ENCODE measurements at regions not wholly inside any gene's neighbourhood (a gene's known extent, or its start where the extent isn't known, plus 50 kb on each side); places are given as distances from the start of the nearest gene placed in this dataset.
A peak's percentile ranks its signal among the peaks of the same experiment; 100 is the strongest.

DNA sequence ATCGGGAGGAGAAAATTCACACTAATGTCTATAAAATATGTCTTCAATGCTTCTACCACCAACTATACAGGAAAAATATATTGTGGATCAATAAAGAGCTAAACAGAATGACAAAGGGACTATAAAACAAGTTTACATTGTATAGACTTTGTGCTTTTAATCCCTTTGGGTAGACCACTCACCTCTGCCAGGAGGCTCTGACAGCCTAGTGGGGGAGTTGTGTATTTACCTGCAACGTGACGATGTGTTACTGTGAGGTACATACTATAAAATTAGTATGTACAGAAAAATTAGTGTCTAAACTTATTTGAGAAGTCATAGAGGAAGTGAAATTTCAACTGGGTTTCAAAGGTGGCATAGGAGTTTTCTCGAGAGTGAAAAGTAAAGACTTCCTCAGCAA is 243.3 kb upstream of the REG3G start:
- no TSS peak for BruUV-seq (replicated peaks)

DNA sequence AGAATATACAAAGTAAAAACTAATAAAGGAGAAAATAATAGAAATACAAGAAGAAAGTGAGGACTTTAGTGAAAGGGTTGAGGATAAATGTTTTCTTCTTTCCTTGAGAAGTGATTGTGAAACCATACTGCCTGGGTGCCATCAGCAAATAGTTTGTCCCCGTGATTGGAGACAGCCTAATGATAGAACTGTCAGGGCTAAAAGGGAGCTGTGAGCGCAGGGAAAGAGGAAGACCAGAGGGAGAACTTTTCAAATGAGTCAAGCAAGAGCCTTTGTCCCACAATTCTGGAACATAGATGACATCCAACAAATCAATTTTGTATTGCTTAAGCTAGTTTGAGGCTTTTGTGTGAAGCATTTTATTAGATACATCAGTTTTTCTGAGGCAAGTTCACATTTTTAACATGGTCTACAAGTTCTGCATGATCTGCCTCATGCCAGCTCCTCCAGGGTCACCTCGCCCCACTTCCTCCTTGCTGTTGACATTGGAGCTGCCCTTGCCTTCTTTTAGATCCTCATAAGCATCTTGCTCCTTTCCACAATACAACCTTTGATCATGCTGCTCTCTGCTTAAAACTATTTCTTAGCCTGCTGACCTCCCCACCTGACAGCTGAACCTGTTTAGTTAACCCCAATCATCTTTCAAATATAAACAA is 213.4 kb upstream of the REG3G start:
- Histone ChIP-seq H3F3A (ENCODE audit: insufficient read depth, low read depth) (no peaks in the 10 kb centered on the region), H4K20me1 (ENCODE audit: insufficient read depth) (no peaks in the 10 kb centered on the region), H3K9me3 (ENCODE audit: insufficient read depth, low read depth) (no peaks in the 10 kb centered on the region), H3K27ac (no peak overlapping the region), H3K4me1 (replicated peaks; ENCODE audit: insufficient read depth) (no peaks in the 10 kb centered on the region), H2AFZ (no peak overlapping the region), H3K4me3 (no peak overlapping the region), H3K79me2 (ENCODE audit: low read depth) (no peaks in the 10 kb centered on the region), H3K4me2 (no peak overlapping the region), H3K9me2 (ENCODE audit: insufficient read depth) (no peaks in the 10 kb centered on the region), H3K27me3 (ENCODE audit: insufficient read depth, low read depth) (no peaks in the 10 kb centered on the region), H3K36me3 (ENCODE audit: low read depth) (no peaks in the 10 kb centered on the region)
- TF ChIP-seq, protein P1, sequence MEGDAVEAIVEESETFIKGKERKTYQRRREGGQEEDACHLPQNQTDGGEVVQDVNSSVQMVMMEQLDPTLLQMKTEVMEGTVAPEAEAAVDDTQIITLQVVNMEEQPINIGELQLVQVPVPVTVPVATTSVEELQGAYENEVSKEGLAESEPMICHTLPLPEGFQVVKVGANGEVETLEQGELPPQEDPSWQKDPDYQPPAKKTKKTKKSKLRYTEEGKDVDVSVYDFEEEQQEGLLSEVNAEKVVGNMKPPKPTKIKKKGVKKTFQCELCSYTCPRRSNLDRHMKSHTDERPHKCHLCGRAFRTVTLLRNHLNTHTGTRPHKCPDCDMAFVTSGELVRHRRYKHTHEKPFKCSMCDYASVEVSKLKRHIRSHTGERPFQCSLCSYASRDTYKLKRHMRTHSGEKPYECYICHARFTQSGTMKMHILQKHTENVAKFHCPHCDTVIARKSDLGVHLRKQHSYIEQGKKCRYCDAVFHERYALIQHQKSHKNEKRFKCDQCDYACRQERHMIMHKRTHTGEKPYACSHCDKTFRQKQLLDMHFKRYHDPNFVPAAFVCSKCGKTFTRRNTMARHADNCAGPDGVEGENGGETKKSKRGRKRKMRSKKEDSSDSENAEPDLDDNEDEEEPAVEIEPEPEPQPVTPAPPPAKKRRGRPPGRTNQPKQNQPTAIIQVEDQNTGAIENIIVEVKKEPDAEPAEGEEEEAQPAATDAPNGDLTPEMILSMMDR (conservative IDR thresholded peaks at IDR 0.05), result no peak
- ChIA-PET POLR2A (ENCODE audit: unreplicated experiment) (no interaction called here), CTCF (no interaction called here)
- DNase-seq, result no peak
- BruUV-seq (replicated peaks), result no TSS peak
- intact Hi-C loops (cut with micrococcal nuclease; ENCODE audit: unreplicated experiment), result no loop called here

More for the DNA sequence above, 243.3 kb upstream of the REG3G start:
- ChIA-PET POLR2A (ENCODE audit: unreplicated experiment) (no interaction called here), CTCF (no interaction called here)
- intact Hi-C loops (cut with micrococcal nuclease; ENCODE audit: unreplicated experiment), result no loop called here
- Histone ChIP-seq H3K4me3 (no peak overlapping the region), H2AFZ (no peak overlapping the region), H3K36me3 (ENCODE audit: low read depth) (no peaks in the 10 kb centered on the region), H3K4me2 (no peak overlapping the region), H3K27me3 (ENCODE audit: insufficient read depth, low read depth) (no peaks in the 10 kb centered on the region), H3K9me3 (ENCODE audit: insufficient read depth, low read depth) (no peaks in the 10 kb centered on the region), H4K20me1 (ENCODE audit: insufficient read depth) (no peaks in the 10 kb centered on the region), H3F3A (ENCODE audit: insufficient read depth, low read depth) (no peaks in the 10 kb centered on the region), H3K4me1 (replicated peaks; ENCODE audit: insufficient read depth) (no peaks in the 10 kb centered on the region), H3K79me2 (ENCODE audit: low read depth) (no peaks in the 10 kb centered on the region), H3K27ac (no peak overlapping the region), H3K9me2 (ENCODE audit: insufficient read depth) (no peaks in the 10 kb centered on the region)
- TF ChIP-seq EZH2 (IDR thresholded peaks at IDR 0.05; ENCODE audit: low read depth), result no peak
- TF ChIP-seq, protein P1 (conservative IDR thresholded peaks at IDR 0.05), result no peak
- DNase-seq, result no peak

DNA sequence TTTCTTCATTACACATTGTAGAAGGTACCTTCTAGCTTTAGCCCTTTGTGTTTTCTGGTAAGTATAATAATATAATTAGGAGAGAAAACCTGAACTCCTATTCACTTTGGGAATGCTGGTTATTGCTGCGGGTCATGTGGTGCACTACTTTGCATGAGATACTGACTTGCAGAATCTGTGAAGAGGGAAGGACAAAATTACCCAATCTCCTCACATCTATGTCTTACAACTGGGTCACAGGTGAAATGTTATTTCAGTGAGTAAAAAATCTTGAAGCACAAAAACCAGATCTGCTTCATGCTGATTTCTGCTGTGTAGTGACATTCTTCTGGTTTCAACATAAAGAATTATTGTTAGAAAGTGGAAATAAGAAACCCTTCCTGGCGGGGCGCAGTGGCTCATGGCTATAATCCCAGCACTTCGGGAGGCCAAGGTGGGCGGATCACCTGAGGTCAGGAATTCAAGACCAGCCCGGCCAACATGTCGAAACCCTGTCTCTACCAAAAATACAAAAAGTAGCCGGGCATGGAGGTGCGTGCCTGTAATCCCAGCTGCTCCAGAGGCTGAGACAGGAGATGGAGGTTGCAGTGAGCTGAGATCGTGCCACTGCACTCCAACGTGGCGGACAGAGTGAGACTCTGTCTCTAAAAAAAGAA is 211.0 kb upstream of the REG3G start:
- intact Hi-C loops (cut with micrococcal nuclease; ENCODE audit: unreplicated experiment), result no loop called here
- CTCF ChIA-PET, result no interaction called here
- no peaks in the 10 kb centered on the region for H3K4me1 ChIP-seq (replicated peaks; ENCODE audit: insufficient read depth)
- H3K27me3 ChIP-seq (ENCODE audit: insufficient read depth, low read depth), result no peaks in the 10 kb centered on the region
- H3K4me3 ChIP-seq, result 0 out of 2 replicates have a peak overlapping the region, but pooled peaks have one; percentile 23
- H3K27ac ChIP-seq, result 0 out of 2 replicates have a peak overlapping the region, but pooled peaks have one; percentile 1
- no peaks in the 10 kb centered on the region for H3K79me2 ChIP-seq (ENCODE audit: low read depth)
- no peaks in the 10 kb centered on the region for H3F3A ChIP-seq (ENCODE audit: insufficient read depth, low read depth)
- H3K9me2 ChIP-seq (ENCODE audit: insufficient read depth), result no peaks in the 10 kb centered on the region
- no peaks in the 10 kb centered on the region for H3K9me3 ChIP-seq (ENCODE audit: insufficient read depth, low read depth)
- no TSS peak for BruUV-seq (replicated peaks)
- peak in 1 of 2 experiments; percentile 42 for DNase-seq
- H4K20me1 ChIP-seq (ENCODE audit: insufficient read depth), result no peaks in the 10 kb centered on the region
- POLR2A ChIA-PET (ENCODE audit: unreplicated experiment), result interaction anchor here (0.6 kb wide), 1 partner anchor 1900 kb away, joined by 6 read pairs; no protein-coding TSS in a partner anchor
- no peaks in the 10 kb centered on the region for H3K36me3 ChIP-seq (ENCODE audit: low read depth)
- H3K4me2 ChIP-seq, result peak overlapping the region; percentile 52
- H2AFZ ChIP-seq, result peak overlapping the region; percentile 63; the same call in 1 of the 2 replicates
- TF ChIP-seq EZH2 (IDR thresholded peaks at IDR 0.05; ENCODE audit: low read depth), result no peak
- TF ChIP-seq, protein P1 (conservative IDR thresholded peaks at IDR 0.05), result no peak

All from PC-9 (cell line).